Smooth muscle cell (in vitro differentiated cells): ENCODE measurements at regions not wholly inside any gene's neighbourhood (a gene's known extent, or its start where the extent isn't known, plus 50 kb on each side); places are given as distances from the start of the nearest gene placed in this dataset.
A peak's percentile ranks its signal among the peaks of the same experiment; 100 is the strongest.

Experiments
- DNase-seq: peaks from one replicate; lab custom pipeline; 2025; ENCODE audit not compliant: unreplicated experiment; lab: John Stamatoyannopoulos, UW
- H2AFZ ChIP-seq: fragments of 200-600 bp; sonication (generic); 2 replicates; pipeline ENCODE4 v1.6.0; 2016; ENCODE audit warnings: antibody characterized with exemption, low read depth, mild to moderate bottlenecking
- H3F3A ChIP-seq: fragments of 200-600 bp; sonication (generic); 2 replicates; pipeline ENCODE4 v1.6.0; 2017; ENCODE audit warnings: antibody characterized with exemption, low read depth
- H3K27ac ChIP-seq: fragments of 200-600 bp; sonication (generic); 2 replicates; pipeline ENCODE4 v1.5.1; 2016; ENCODE audit warnings: low read depth, mild to moderate bottlenecking
- H3K27me3 ChIP-seq: fragments of 200-600 bp; sonication (generic); 2 replicates; pipeline ENCODE4 v1.6.1; 2016; ENCODE audit warnings: low read depth, mild to moderate bottlenecking
- H3K36me3 ChIP-seq: fragments of 200-600 bp; sonication (generic); 2 replicates; pipeline ENCODE4 v1.5.1; 2016; ENCODE audit warnings: low read depth
- H3K4me1 ChIP-seq: fragments of 200-600 bp; sonication (generic); 2 replicates; pipeline ENCODE4 v1.5.1; 2016; ENCODE audit warnings: low read depth
- H3K4me2 ChIP-seq: fragments of 200-600 bp; sonication (generic); 2 replicates; pipeline ENCODE4 v1.6.0; 2016; ENCODE audit warnings: mild to moderate bottlenecking
- H3K4me3 ChIP-seq: fragments of 200-600 bp; sonication (generic); 2 replicates; pipeline ENCODE4 v1.5.1; 2016; ENCODE audit warnings: mild to moderate bottlenecking
- H3K79me2 ChIP-seq: fragments of 200-600 bp; sonication (generic); 2 replicates; pipeline ENCODE4 v1.6.0; 2016; ENCODE audit warnings: low read depth, mild to moderate bottlenecking
- H3K9ac ChIP-seq: fragments of 200-600 bp; sonication (generic); 2 replicates; pipeline ENCODE4 v1.6.0; 2016; ENCODE audit warnings: low read depth
- H3K9me3 ChIP-seq: fragments of 200-600 bp; sonication (generic); replicated peaks from 2 replicates; pipeline ENCODE4 v1.5.1; 2016; ENCODE audit warnings: low read depth
- H4K20me1 ChIP-seq: fragments of 200-600 bp; sonication (generic); 2 replicates; pipeline ENCODE4 v1.6.0; 2016; ENCODE audit warnings: low read depth
- CTCF ChIP-seq: fragments of 200-600 bp; sonication (generic); IDR thresholded peaks from 2 replicates; pipeline ENCODE4 v1.5.1; 2017; ENCODE audit warnings: borderline replicate concordance, mild to moderate bottlenecking, antibody characterized with exemption; ENCODE audit not compliant: insufficient read depth, poor library complexity, severe bottlenecking
- WGBS: methylation state at CpG from one replicate; pipeline ENCODE4 v1.1.7; 2016; ENCODE audit warnings: low lambda C conversion rate; 5-methylcytosine and 5-hydroxymethylcytosine counted together

- no peak for DNase-seq
- 80% methylated on average over 3 of the region's 3 CpGs for WGBS
- no peaks in the 10 kb centered on the region for H3K79me2 ChIP-seq
- no peaks in the 10 kb centered on the region for H3K9me3 ChIP-seq
- no peaks in the 10 kb centered on the region for H4K20me1 ChIP-seq
- H3K4me1 ChIP-seq: peaks cover 12% of the 10 kb centered on the region
- no peak overlapping the region for H3K4me3 ChIP-seq
- peaks cover 7% of the 10 kb centered on the region for H3F3A ChIP-seq
- H3K27ac ChIP-seq: no peak overlapping the region
- H2AFZ ChIP-seq: peak overlapping the region; percentile 39
- no peak for TF ChIP-seq CTCF
- H3K4me2 ChIP-seq: no peak overlapping the region
- no peak overlapping the region for H3K9ac ChIP-seq
- H3K27me3 ChIP-seq: no peaks in the 10 kb centered on the region
- H3K36me3 ChIP-seq: no peaks in the 10 kb centered on the region
These were observed 325.5 kb downstream of the SI start for GRCh38 chr3:164752812-164753211.

- Histone ChIP-seq H3K4me1 (peaks cover 13% of the 10 kb centered on the region), H3K9ac (peak overlapping the region; percentile 8), H4K20me1 (no peaks in the 10 kb centered on the region), H2AFZ (no peak overlapping the region), H3K27ac (peak overlapping the region; percentile 84), H3F3A (peaks cover 8% of the 10 kb centered on the region), H3K36me3 (no peaks in the 10 kb centered on the region), H3K79me2 (no peaks in the 10 kb centered on the region), H3K4me3 (no peak overlapping the region), H3K27me3 (no peaks in the 10 kb centered on the region), H3K4me2 (peak overlapping the region; percentile 60), H3K9me3 (no peaks in the 10 kb centered on the region)
- DNase-seq: no peak
- no peak for TF ChIP-seq CTCF
These were observed 329.7 kb downstream of the SI start for GRCh38 chr3:164748626-164749025.

- no peaks in the 10 kb centered on the region for H3K9me3 ChIP-seq
- no peak overlapping the region for H3K4me3 ChIP-seq
- H3K9ac ChIP-seq: no peak overlapping the region
- TF ChIP-seq CTCF: no peak
- H3K27ac ChIP-seq: no peak overlapping the region
- no peak for DNase-seq
- H3K27me3 ChIP-seq: no peaks in the 10 kb centered on the region
- no peak overlapping the region for H3K4me2 ChIP-seq
- no peaks in the 10 kb centered on the region for H3K36me3 ChIP-seq
- H3F3A ChIP-seq: no peaks in the 10 kb centered on the region
- no peaks in the 10 kb centered on the region for H3K79me2 ChIP-seq
- no peak overlapping the region for H2AFZ ChIP-seq
- no peaks in the 10 kb centered on the region for H4K20me1 ChIP-seq
- H3K4me1 ChIP-seq: no peaks in the 10 kb centered on the region
- 97% methylated on average over 6 of the region's 6 CpGs for WGBS
These were observed 336.4 kb downstream of the SI start for GRCh38 chr3:164741869-164742268.

GRCh38 chr3:164737174-164737573 lies 341.1 kb downstream of the SI start:
- H3K9ac ChIP-seq: no peak overlapping the region
- no peaks in the 10 kb centered on the region for H4K20me1 ChIP-seq
- no peaks in the 10 kb centered on the region for H3F3A ChIP-seq
- H2AFZ ChIP-seq: no peak overlapping the region
- no peak for TF ChIP-seq CTCF
- no peak overlapping the region for H3K27ac ChIP-seq
- H3K4me3 ChIP-seq: no peak overlapping the region
- H3K4me1 ChIP-seq: no peaks in the 10 kb centered on the region
- no peak for DNase-seq
- no peaks in the 10 kb centered on the region for H3K36me3 ChIP-seq
- H3K79me2 ChIP-seq: no peaks in the 10 kb centered on the region
- H3K4me2 ChIP-seq: no peak overlapping the region
- H3K27me3 ChIP-seq: no peaks in the 10 kb centered on the region
- no peaks in the 10 kb centered on the region for H3K9me3 ChIP-seq
- 81% methylated on average over 1 of the region's 1 CpG for WGBS
